HG03439 (cell line): ENCODE measurements at regions not wholly inside any gene's neighbourhood (a gene's known extent, or its start where the extent isn't known, plus 50 kb on each side); places are given as distances from the start of the nearest gene placed in this dataset.

Experiments
- ATAC-seq: cut with Tn5 transposase; IDR thresholded peaks from one replicate; pipeline ENCODE4 v1.9.1; 2021; ENCODE audit warnings: mild to moderate bottlenecking, moderate library complexity; ENCODE audit not compliant: unreplicated experiment

- ATAC-seq = peak; percentile 56
Measured at GRCh38 chr5:61263072-61263471, 69.0 kb upstream of the ZSWIM6 start.

GRCh38 chr5:61263561-61264272, 68.3 kb upstream of the ZSWIM6 start:
- no peak for ATAC-seq

GRCh38 chr5:61264273-61264661, 67.8 kb upstream of the ZSWIM6 start:
- no peak for ATAC-seq

- no peak for ATAC-seq
Measured at GRCh38 chr5:61267116-61267515, 64.9 kb upstream of the ZSWIM6 start.

GRCh38 chr5:61268871-61269270, 63.2 kb upstream of the ZSWIM6 start:
- ATAC-seq = no peak

- ATAC-seq = no peak
Measured at GRCh38 chr5:61270510-61271165, 61.4 kb upstream of the ZSWIM6 start.

- no peak for ATAC-seq
Measured at GRCh38 chr5:61272688-61273087, 59.4 kb upstream of the ZSWIM6 start.

- ATAC-seq = no peak
Measured at GRCh38 chr5:61273279-61273975, 58.6 kb upstream of the ZSWIM6 start.

GRCh38 chr5:61274511-61274911, 57.5 kb upstream of the ZSWIM6 start:
- no peak for ATAC-seq

- ATAC-seq = no peak
Measured at GRCh38 chr5:61275841-61276240, 56.2 kb upstream of the ZSWIM6 start.

GRCh38 chr5:61277190-61277589, 54.9 kb upstream of the ZSWIM6 start:
- ATAC-seq = no peak

- no peak for ATAC-seq
Measured at GRCh38 chr5:61277781-61278180, 54.3 kb upstream of the ZSWIM6 start.

GRCh38 chr5:61279725-61280124, 52.3 kb upstream of the ZSWIM6 start:
- ATAC-seq = no peak

- ATAC-seq = no peak
Measured at GRCh38 chr5:61280205-61280604, 51.9 kb upstream of the ZSWIM6 start.

- ATAC-seq = no peak
Measured at GRCh38 chr5:61280761-61281427, 51.2 kb upstream of the ZSWIM6 start.

- no peak for ATAC-seq
Measured at GRCh38 chr5:61281686-61282085, 50.4 kb upstream of the ZSWIM6 start.
